HG03280 (cell line): ENCODE measurements at regions not wholly inside any gene's neighbourhood (a gene's known extent, or its start where the extent isn't known, plus 50 kb on each side); places are given as distances from the start of the nearest gene placed in this dataset.
"Not testable (repeated sequence)": the region's sequence is repeated elsewhere in the genome, so short reads cannot be mapped to it uniquely, and the experiment has no call there.

Experiments used
- ATAC-seq: cut with Tn5 transposase; IDR thresholded peaks from one replicate; pipeline ENCODE4 v1.9.1; 2021; ENCODE audit warnings: mild to moderate bottlenecking, moderate library complexity; ENCODE audit not compliant: unreplicated experiment

DNA sequence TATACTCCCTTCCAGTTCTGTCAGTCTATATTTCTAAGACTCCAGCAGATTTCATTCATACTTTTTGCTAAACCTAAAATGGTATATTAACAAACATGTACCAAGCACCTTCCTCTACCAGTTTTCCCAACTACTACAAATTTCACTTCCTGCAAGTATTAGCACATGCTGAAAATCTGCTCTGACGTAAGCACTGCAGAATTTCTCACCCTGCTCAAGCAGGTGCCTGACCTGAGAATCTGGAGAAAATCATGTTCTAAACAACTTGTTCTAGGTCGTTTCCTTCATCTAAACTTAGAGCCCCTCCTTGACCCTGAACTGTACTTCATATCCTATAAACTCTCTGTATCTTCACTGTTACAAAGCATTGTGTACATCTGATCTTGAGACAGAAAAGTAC lies 380.7 kb upstream of the NOCT start:
- ATAC-seq: no peak

DNA sequence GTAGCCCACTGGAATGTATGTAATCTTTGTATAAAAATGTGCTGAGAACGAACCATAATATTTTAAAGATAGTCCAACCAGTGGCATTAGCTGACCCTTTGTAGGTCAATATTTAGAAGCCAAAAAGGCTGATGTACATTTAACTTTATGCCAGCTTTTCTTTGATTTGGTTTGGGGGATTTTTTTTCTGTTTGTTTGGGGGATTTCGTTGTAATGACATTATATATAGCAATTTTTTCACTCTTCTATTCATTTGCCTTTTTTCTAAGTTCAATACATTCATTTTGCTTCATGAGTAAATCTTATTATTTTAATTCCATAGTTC lies 382.0 kb upstream of the NOCT start:
- ATAC-seq: no peak

DNA sequence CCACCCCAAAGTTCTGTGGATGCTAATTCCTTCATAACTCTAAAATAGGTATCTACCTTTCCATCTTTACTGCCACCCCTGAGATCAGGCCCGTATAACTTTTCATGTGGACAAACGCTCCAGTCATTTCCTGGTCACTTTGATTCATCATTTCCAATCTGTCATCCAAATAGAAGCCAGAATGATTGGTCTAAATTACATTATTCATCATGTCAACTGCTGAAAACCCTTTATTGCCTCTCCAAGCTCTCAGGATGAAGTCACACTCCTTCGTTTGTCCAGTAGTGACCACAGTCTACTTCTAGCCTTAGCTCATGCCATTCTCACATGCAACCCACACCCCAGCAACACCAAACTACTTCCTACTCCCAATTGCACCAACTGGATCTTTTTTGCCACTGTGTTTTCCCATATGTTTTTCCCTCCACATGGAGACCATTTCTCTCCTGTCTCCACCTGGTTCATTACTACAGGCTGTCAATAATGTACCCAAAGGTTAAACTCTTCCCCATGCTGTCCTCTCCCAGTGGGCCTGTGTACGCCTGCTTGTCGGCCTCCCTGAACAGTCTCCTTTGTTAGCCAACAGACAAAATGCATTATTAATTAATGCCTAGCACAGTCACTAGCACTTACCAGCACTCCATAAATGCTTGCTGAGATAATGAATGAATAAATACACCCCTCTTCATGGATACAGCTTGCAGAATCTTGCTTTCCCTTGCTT lies 382.6 kb upstream of the NOCT start:
- ATAC-seq: no peak

- no peak for ATAC-seq
Measured at GRCh38 chr4:138630666-138631065, 384.9 kb upstream of the NOCT start.

DNA sequence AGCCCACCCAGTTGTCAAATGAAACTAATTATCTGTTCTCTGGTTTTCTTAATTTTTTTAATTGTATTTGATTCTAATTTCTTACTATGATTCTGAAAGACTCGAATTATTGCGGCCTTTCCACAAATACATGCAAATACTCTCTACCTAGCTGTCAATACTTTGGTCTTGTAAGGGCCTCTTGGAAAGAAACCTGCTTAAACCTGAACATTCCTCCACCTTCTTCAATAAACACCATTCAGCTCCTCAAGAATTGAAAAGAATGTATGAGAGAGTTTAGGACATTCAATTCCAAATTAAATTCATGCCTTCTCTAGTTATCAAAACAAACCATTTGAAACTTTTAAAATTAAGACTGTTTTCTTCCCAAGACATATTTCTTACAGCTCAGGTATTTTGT lies 385.9 kb upstream of the NOCT start:
- ATAC-seq: no peak

DNA sequence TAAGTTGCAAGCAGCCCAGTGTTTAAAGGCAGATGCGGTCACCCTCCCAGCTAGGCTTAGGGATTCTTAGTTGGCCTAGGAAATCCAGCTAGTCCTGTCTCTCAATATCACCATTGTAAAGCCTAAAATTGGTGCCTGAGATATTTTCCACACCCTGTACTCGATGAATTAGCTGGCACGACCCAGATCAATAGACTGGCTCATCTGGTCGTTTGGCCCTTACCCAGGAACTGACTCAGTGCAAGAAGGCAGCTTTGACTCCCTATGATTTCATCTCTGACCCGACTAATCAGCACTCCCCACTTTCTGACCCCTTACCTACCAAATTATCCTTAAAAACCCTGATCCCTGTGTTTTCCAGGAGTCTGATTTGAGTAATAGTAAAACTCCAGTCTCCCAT lies 384.9 kb upstream of the SLC7A11 start:
- no peak for ATAC-seq

DNA sequence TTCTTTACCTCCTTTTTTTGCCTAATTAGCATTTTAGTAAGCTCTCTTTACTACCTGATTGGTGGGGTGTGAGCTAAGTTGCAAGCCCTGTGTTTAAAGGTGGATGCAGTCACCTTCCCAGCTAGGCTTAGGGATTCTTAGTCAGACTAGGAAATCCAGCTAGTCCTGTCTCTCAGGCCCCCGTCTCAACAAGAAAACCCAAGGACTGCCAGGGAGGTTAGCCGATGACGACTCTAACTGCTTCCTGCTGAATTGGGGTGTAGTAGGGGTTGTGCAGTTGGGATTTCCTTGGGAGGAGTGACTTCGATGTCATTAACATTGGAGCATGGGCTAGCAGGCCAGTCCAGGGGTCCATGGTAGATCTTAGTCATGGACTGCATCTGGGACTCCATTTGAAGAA lies 380.2 kb upstream of the SLC7A11 start:
- not testable (repeated sequence) for ATAC-seq

DNA sequence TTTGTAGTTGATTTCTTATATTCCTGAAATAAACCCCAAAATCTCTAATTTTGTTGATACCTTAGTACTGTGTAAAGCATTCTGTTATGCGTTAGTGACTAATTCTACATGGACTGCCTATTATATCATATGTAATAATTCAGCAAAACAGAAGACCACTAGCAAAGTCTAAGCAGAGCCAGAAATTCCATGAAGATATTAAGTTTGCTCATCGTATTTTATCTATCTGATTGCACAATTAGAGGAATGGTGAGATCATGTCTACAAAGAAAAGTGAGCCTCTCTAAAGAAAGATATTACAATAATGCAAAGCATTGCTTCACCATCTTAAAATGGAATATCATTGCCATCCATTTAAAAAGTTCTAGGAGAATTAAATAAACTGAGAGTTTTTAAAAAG lies 374.6 kb upstream of the SLC7A11 start:
- ATAC-seq: no peak

GRCh38 chr4:138614398-138615142 lies 372.4 kb upstream of the SLC7A11 start:
- no peak for ATAC-seq

DNA sequence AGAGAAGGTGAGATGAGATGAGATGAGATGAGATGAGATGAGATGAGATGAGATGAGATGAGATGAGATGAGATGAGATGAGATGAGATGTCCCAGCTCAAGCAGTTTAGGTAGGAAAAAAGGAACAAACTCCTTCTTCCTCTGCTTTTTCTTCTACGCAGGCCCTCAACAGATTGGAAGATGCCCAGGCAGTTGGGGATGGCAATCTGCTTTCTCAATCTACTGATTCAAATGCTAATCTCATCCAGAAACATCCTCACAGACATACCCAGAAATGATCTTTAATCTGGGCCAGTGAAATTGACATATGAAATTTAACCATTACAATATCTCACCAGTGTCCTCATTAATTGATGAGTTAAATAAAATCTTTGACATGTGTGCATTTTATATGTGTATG lies 370.3 kb upstream of the SLC7A11 start:
- ATAC-seq: no peak

DNA sequence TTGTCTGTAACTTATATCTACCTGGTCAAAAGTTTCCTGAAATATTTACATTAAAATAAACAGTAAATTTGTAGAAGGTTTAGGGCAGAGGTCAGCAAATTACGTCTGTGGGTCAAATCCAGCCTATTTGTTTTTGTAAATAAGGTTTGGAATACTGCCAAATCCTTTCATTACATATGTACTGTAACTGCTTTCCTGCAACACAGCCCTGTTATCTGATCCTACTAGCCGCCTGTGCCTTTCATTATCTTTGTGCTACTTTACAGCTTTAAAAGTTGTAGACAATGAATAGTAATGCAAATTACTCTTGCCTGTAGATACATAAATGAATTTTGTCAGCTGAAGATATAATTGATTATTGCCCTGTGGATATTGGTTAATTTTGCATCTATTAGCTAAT lies 369.6 kb upstream of the SLC7A11 start:
- ATAC-seq: no peak

DNA sequence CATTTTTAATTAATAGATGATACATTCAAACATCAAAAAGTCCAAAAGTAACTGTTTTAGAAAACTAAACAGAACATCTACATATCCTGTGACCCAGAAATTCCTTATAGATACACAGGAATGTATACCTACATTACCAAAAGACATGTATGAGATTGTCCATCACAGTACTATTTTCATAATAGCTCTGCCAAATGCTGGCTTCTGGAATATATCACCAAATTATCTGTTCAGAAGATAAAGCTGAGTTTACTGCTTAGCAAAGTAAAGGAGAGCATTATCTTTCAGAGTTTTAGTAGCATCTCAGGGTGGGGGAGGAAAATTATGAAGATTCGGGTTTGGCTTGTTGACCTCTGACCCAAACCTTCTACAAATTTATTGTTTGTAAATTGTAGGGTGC lies 368.9 kb upstream of the SLC7A11 start:
- no peak for ATAC-seq

DNA sequence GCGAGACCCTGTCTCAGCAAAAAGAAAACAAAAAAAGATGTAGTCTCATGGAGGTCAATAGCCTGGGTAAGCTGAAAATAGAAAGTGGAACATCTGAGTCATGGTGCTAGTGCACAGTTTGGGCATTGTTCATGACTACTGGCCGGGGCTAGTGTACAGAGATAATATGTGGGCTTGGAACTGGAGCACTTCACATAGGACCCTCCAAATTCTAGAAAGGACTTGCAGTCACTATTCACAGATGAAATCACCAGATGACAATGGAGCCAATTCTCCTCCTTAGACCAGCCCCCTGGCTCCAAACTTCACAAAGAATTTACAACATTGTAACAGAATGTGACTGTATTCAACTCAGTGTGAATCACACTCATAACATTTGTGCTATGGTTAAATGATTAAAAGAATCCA lies 367.8 kb upstream of the SLC7A11 start:
- ATAC-seq: no peak

GRCh38 chr4:138604556-138604955 lies 362.4 kb upstream of the SLC7A11 start:
- no peak for ATAC-seq

- ATAC-seq: no peak
Measured at GRCh38 chr4:138602664-138603063, 360.5 kb upstream of the SLC7A11 start.

- no peak for ATAC-seq
Measured at GRCh38 chr4:138599965-138600364, 357.8 kb upstream of the SLC7A11 start.

- ATAC-seq: no peak
Measured at GRCh38 chr4:138598226-138598625, 356.1 kb upstream of the SLC7A11 start.

DNA sequence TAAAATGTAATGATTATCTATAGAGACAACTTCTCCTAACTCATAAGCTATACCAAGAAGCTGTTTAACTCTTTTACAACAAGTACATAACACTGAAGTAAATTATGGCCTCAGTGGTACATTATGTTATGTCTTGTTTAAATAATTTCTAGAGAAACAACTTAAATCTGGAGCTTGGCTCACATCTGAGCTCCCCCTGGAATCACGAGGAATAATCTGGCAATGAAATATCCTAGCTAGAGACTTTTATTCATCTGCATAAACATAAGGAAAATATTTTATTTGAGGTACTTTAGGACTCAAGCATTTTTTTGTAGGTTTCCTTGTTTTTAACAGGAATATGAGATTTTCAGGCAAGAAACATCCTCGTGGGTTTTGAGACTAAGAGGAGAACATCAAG lies 354.7 kb upstream of the SLC7A11 start:
- ATAC-seq: no peak

DNA sequence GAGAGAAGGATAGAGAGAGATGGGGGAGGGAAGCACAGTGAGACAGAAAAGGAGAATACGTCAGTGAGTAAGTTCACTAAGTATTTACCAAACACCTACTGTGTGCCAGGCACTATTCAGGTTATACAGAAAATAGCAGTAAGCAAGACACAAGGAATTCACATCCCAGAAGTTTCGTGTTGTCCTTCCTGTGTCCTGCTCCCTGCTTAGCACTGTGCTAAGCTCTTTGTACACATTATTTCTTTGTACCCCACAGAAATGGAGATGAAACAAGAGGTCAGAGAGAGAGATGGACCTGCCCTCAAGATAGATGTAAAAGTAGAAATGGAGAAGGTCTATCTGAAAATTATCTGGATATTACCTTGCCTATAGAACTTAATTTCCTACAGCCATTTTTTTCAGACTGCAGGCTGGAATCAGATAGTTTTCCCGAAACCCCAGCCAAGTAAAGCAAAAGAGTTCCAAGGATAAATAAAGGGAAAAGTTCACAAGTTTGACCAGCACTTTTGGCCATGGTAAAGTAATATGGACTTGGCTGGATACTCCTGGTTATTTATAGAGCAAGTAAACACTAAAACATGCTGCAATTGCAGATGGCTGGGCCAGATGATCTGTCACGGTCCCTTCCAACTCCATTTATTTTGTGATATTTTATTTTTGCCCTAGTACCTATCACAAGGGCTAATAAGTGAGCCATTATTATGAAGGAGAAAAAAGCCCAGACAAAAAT lies 353.7 kb upstream of the SLC7A11 start:
- ATAC-seq: no peak

DNA sequence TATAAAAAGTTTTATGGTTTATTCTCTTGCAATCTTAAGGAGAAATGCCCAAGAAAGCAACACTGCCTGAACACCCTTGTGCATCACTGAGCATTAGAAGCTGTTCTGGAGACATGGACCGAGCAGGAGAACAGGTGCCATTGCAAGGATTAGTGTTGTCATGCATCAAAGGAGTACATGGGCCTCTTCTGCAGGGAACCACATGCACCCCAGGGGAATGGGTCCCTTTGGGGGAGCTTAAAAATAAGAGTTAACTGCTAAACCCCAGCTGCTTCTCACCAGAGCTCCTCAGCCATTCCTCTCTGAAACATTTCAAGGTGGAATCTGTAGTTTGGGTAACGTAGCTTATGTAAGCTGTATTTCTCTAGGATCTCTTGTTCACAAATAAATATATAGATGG lies 353.0 kb upstream of the SLC7A11 start:
- ATAC-seq: no peak

GRCh38 chr4:138592796-138593195 lies 350.6 kb upstream of the SLC7A11 start:
- no peak for ATAC-seq

DNA sequence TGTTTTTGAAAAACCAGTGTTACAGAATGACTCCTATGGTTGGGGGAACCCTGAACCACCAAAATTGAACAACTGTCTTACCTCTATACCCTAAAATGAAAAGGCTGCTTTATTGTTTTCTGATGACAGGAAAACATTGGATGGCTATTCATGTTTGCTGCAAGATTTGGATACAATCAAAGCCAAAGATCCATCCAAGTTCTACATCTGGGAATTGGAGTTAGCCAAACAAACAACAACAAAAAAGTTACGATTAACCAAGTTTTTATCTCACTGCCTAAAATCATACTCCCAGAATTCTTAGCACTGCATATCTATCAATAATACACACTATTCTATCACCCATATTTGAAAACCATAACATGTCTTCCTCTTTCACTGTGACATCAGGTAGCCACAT lies 349.7 kb upstream of the SLC7A11 start:
- ATAC-seq: no peak
